ENCODE measurements at regions not wholly inside any gene's neighbourhood (a gene's known extent, or its start where the extent isn't known, plus 50 kb on each side); places are given as distances from the start of the nearest gene placed in this dataset.

- TF ChIP-seq CTCF (IDR thresholded peaks at IDR 0.05 in 2 of 3, conservative IDR thresholded peaks at IDR 0.05 in 1 of 3; ENCODE audit: insufficient read depth in 2 of 3, low read depth in 1 of 3, low read length in 3 of 3): no peak
- no peak for TF ChIP-seq ELF1 (tag; IDR thresholded peaks at IDR 0.05)
- TF ChIP-seq ZNF79 (CRISPR knock-in tag; IDR thresholded peaks at IDR 0.05; ENCODE audit: low read depth): no peak
- no peak for TF ChIP-seq TEAD4 (IDR thresholded peaks at IDR 0.05; ENCODE audit: low read length)
- TF ChIP-seq TEAD4 (CRISPR knock-in tag; IDR thresholded peaks at IDR 0.05; ENCODE audit: borderline replicate concordance): no peak
- TF ChIP-seq ZNF589 (CRISPR knock-in tag; IDR thresholded peaks at IDR 0.05; ENCODE audit: low read depth): no peak
- no peak for TF ChIP-seq POLR2AphosphoS5 (IDR thresholded peaks at IDR 0.05; ENCODE audit: control insufficient read depth, insufficient read depth, low read depth, low read length)
- TF ChIP-seq MAX (CRISPR knock-in tag; IDR thresholded peaks at IDR 0.05): no peak
- no peak for TF ChIP-seq POLR2A (conservative IDR thresholded peaks at IDR 0.05)
- TF ChIP-seq JUNB (CRISPR knock-in tag; conservative IDR thresholded peaks at IDR 0.05): no peak
Measured at GRCh38 chr7:125924037-125924436, 994.4 kb upstream of the POT1 start.
